ENCODE measurements at regions not wholly inside any gene's neighbourhood (a gene's known extent, or its start where the extent isn't known, plus 50 kb on each side); places are given as distances from the start of the nearest gene placed in this dataset.

DNA sequence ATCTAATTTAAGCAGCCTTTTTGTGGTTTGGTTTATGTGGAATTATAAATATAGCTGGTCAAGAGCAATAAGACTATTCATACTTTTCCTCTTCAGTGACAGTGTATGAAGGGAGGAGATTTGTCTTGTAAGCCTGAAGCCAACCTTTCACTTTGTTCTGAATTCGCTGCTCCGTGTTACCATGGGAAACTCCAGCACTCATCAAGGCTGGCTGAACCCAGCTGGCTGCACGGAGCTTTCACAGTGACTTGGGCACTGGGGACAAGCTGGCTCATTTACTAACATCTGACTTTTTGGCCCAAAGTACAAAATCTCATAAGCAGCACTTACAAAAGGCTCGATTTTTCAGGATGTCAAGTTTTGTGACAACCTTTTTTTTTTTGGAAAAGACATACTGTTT lies 120.4 kb upstream of the GRIA4 start:
- TF ChIP-seq TAF1 (IDR thresholded peaks at IDR 0.05; ENCODE audit: borderline replicate concordance, low read depth, low read length) = no peak
- TF ChIP-seq, protein P1, sequence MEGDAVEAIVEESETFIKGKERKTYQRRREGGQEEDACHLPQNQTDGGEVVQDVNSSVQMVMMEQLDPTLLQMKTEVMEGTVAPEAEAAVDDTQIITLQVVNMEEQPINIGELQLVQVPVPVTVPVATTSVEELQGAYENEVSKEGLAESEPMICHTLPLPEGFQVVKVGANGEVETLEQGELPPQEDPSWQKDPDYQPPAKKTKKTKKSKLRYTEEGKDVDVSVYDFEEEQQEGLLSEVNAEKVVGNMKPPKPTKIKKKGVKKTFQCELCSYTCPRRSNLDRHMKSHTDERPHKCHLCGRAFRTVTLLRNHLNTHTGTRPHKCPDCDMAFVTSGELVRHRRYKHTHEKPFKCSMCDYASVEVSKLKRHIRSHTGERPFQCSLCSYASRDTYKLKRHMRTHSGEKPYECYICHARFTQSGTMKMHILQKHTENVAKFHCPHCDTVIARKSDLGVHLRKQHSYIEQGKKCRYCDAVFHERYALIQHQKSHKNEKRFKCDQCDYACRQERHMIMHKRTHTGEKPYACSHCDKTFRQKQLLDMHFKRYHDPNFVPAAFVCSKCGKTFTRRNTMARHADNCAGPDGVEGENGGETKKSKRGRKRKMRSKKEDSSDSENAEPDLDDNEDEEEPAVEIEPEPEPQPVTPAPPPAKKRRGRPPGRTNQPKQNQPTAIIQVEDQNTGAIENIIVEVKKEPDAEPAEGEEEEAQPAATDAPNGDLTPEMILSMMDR (IDR thresholded peaks at IDR 0.05 in 2 of 3, conservative IDR thresholded peaks at IDR 0.05 in 1 of 3; ENCODE audit: control insufficient read depth in 2 of 3, extremely low read depth in 1 of 3, insufficient read depth in 1 of 3, low read depth in 3 of 3, low read length in 3 of 3) = no peak
- TF ChIP-seq CEBPB (IDR thresholded peaks at IDR 0.05; ENCODE audit: borderline replicate concordance in 1 of 2, low read depth in 2 of 2, low read length in 2 of 2) = no peak
- no peak for TF ChIP-seq POLR2AphosphoS5 (IDR thresholded peaks at IDR 0.05; ENCODE audit: low read length)
- TF ChIP-seq MTA2 (IDR thresholded peaks at IDR 0.05; ENCODE audit: low read depth) = no peak
- TF ChIP-seq, protein P2, sequence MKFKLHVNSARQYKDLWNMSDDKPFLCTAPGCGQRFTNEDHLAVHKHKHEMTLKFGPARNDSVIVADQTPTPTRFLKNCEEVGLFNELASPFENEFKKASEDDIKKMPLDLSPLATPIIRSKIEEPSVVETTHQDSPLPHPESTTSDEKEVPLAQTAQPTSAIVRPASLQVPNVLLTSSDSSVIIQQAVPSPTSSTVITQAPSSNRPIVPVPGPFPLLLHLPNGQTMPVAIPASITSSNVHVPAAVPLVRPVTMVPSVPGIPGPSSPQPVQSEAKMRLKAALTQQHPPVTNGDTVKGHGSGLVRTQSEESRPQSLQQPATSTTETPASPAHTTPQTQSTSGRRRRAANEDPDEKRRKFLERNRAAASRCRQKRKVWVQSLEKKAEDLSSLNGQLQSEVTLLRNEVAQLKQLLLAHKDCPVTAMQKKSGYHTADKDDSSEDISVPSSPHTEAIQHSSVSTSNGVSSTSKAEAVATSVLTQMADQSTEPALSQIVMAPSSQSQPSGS (IDR thresholded peaks at IDR 0.05; ENCODE audit: low read length) = no peak
- TF ChIP-seq RBBP5 (conservative IDR thresholded peaks at IDR 0.05) = no peak
- TF ChIP-seq EZH2 (IDR thresholded peaks at IDR 0.05; ENCODE audit: borderline replicate concordance, control insufficient read depth, low read depth, low read length) = no peak
- TF ChIP-seq TCF7 (IDR thresholded peaks at IDR 0.05; ENCODE audit: borderline replicate concordance) = no peak

All from GM12878 (cell line).